Osteocyte (in vitro differentiated cells): ENCODE measurements at regions not wholly inside any gene's neighbourhood (a gene's known extent, or its start where the extent isn't known, plus 50 kb on each side); places are given as distances from the start of the nearest gene placed in this dataset.

Experiments
- DNase-seq: peaks from one replicate; pipeline ENCODE4 v3.0.0; 2021; ENCODE audit warnings: mixed read lengths; ENCODE audit not compliant: unreplicated experiment; ENCODE audit errors: extremely low spot score
- H3K27ac Mint-ChIP-seq: one replicate; pipeline ENCODE4 v1.8.0; 2021; ENCODE audit warnings: mild to moderate bottlenecking, mixed read lengths; ENCODE audit not compliant: unreplicated experiment
- H3K27me3 Mint-ChIP-seq: one replicate; pipeline ENCODE4 v1.8.0; 2021; ENCODE audit warnings: mixed read lengths; ENCODE audit not compliant: unreplicated experiment
- H3K36me3 Mint-ChIP-seq: one replicate; pipeline ENCODE4 v1.8.0; 2021; ENCODE audit warnings: mixed read lengths; ENCODE audit not compliant: unreplicated experiment
- H3K4me1 Mint-ChIP-seq: one replicate; pipeline ENCODE4 v1.8.0; 2021; ENCODE audit warnings: mixed read lengths; ENCODE audit not compliant: unreplicated experiment
- H3K4me3 Mint-ChIP-seq: one replicate; pipeline ENCODE4 v1.8.0; 2021; ENCODE audit warnings: mild to moderate bottlenecking, moderate library complexity, mixed read lengths; ENCODE audit not compliant: unreplicated experiment
- H3K9me3 Mint-ChIP-seq: one replicate; pipeline ENCODE4 v1.8.0; 2021; ENCODE audit warnings: mixed read lengths; ENCODE audit not compliant: unreplicated experiment
- TF ChIP-seq, protein P1 (sequence below): fragments of 200-600 bp; sonication (generic); IDR thresholded peaks from 2 replicates; pipeline ENCODE4 v1.5.0; 2021; ENCODE audit warnings: antibody characterized with exemption, mild to moderate bottlenecking, moderate library complexity

DNA sequence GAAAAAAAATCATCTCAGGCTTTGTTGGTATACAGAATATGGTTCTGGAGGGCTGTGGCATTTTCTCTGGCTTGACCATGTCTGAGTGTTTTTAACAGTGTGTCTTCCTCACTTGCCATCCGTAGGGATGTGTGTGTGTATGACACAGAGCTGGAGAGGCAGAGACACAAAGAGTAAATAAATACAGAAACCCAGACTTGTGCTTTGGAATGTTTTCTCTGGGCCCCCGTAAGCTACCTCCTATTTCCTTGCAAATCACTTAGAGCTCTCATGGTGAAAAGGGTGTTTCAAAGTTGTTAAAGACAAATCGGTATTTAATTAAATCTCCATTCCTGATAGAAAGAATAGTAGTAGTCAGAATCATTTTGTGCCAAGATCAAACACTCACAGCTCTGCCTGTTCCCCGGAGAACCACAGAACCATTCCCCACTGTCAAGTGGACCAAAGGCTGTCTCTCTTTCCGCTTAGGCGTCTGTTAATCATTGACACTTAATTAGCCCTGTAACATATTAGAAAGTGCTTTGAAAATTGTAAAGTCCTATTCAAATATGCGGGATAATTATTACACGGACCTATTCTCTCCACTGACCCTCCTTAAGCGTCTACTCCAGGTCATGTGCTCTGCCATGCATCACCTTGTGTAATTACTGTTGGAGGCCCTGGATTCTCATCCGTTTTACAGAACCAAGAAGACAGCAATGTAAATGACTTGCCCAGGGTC lies 313.6 kb upstream of the TLE3 start:
- Mint-ChIP-seq H3K36me3 (no peaks in the 10 kb centered on the region), H3K27ac (no peak overlapping the region), H3K4me1 (no peaks in the 10 kb centered on the region), H3K4me3 (no peak overlapping the region), H3K9me3 (peaks cover 11% of the 10 kb centered on the region), H3K27me3 (peaks cover 64% of the 10 kb centered on the region)
- TF ChIP-seq, protein P1, sequence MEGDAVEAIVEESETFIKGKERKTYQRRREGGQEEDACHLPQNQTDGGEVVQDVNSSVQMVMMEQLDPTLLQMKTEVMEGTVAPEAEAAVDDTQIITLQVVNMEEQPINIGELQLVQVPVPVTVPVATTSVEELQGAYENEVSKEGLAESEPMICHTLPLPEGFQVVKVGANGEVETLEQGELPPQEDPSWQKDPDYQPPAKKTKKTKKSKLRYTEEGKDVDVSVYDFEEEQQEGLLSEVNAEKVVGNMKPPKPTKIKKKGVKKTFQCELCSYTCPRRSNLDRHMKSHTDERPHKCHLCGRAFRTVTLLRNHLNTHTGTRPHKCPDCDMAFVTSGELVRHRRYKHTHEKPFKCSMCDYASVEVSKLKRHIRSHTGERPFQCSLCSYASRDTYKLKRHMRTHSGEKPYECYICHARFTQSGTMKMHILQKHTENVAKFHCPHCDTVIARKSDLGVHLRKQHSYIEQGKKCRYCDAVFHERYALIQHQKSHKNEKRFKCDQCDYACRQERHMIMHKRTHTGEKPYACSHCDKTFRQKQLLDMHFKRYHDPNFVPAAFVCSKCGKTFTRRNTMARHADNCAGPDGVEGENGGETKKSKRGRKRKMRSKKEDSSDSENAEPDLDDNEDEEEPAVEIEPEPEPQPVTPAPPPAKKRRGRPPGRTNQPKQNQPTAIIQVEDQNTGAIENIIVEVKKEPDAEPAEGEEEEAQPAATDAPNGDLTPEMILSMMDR: no peak
- no peak for DNase-seq

DNA sequence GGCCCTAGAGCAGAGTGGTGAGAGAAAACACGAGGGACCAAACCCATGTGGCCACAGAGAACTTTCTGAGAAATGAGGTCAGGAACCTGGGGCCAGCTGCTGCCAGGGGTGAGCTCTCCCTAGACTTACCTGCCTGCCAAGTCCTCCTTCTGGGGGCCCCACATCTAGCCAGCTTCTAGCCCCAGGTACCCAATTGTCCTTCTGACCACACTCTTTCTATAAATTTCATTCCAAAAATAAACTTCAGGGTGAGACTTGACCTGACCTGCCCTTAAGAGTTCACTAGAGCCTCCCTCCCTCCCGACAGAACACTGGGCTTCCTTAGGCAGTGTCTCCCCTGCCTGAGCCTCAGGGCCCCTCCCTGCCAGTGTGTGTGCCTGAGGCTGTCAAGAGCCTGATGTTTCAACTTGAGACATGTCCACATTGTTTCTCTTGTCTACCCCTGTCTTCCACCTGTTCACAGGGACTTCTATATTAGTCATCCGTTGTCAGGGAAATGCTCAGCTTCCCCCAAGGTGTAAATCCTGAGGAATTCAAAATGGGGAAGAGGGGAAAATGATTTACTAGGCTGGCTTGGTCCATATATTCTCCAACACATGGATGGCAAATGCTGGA lies 312.8 kb upstream of the TLE3 start:
- no peak for DNase-seq
- TF ChIP-seq, protein P1: no peak
- Mint-ChIP-seq H3K9me3 (peaks cover 11% of the 10 kb centered on the region), H3K4me1 (no peaks in the 10 kb centered on the region), H3K27me3 (peaks cover 63% of the 10 kb centered on the region), H3K27ac (no peak overlapping the region), H3K4me3 (no peak overlapping the region), H3K36me3 (no peaks in the 10 kb centered on the region)

DNA sequence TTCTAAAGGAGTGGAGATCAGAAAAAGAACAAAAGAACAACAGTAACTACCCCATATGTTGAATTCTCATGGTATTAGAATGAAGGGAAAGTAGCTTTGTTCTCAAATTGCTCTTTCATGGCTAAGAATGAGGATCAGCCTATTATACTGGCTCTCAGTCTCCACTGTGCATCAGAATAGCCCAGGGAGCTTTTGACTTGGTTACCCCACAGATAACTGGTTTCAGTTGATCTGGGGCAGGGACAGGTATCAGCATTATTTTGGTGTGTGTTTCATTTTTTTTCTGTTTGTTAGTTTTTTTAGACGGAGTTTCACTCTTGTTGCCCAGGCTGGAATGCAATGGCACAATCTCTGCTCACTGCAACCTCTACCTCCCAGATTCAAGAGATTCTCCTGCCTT lies 311.7 kb upstream of the TLE3 start:
- H3K4me3 Mint-ChIP-seq: no peak overlapping the region
- no peak overlapping the region for H3K27ac Mint-ChIP-seq
- H3K9me3 Mint-ChIP-seq: peaks cover 11% of the 10 kb centered on the region
- H3K27me3 Mint-ChIP-seq: peaks cover 70% of the 10 kb centered on the region
- no peaks in the 10 kb centered on the region for H3K36me3 Mint-ChIP-seq
- no peaks in the 10 kb centered on the region for H3K4me1 Mint-ChIP-seq
- DNase-seq: no peak
- TF ChIP-seq, protein P1: no peak

DNA sequence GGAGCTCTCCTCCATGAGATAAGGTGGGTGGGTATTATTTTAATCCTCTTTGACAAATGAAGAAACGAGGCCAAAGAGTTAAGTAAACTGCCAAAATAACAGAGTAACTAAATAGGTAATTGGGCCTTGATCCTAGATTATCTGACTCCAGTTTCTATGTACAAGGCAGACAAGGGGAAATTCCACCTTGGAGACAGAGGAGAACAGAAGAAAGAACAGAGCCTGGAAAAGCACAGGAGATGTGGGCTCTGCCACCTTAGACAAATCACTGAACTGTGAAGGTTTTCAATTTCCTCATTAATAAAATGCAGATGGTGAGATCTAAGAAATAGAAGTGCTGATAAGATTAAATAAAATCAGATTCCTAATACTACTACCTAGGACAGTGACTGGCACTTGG lies 310.2 kb upstream of the TLE3 start:
- Mint-ChIP-seq H3K4me1 (no peaks in the 10 kb centered on the region), H3K27me3 (peaks cover 75% of the 10 kb centered on the region), H3K36me3 (no peaks in the 10 kb centered on the region), H3K9me3 (peaks cover 11% of the 10 kb centered on the region), H3K4me3 (no peak overlapping the region), H3K27ac (no peak overlapping the region)
- TF ChIP-seq, protein P1: no peak
- DNase-seq: no peak

DNA sequence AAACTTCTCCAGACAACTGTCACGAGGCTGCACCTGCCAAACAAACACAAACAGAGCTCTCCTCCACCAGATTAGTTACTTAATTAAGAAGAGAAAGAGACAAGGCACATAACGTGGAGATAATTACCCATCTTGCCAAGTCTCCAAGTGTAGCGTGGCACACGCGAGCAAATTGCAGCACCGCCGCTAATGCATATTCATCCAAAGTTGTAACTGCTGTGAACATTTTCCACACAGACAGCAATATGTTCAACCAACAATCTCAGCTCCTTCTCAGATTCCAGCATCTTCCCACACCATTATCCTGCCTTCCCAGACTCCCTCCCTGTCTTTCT lies 309.6 kb upstream of the TLE3 start:
- no peaks in the 10 kb centered on the region for H3K4me1 Mint-ChIP-seq
- DNase-seq: no peak
- no peak overlapping the region for H3K27ac Mint-ChIP-seq
- H3K36me3 Mint-ChIP-seq: no peaks in the 10 kb centered on the region
- peaks cover 78% of the 10 kb centered on the region for H3K27me3 Mint-ChIP-seq
- peaks cover 11% of the 10 kb centered on the region for H3K9me3 Mint-ChIP-seq
- no peak overlapping the region for H3K4me3 Mint-ChIP-seq
- TF ChIP-seq, protein P1: no peak
